ENCODE measurements at regions not wholly inside any gene's neighbourhood (a gene's known extent, or its start where the extent isn't known, plus 50 kb on each side); places are given as distances from the start of the nearest gene placed in this dataset.

- ATAC-seq (ENCODE audit: insufficient read depth, low FRiP score) (no peak), DNase-seq (no peak)
- Histone ChIP-seq H3K27ac (ENCODE audit: low read depth in 1 of 2, low read length in 1 of 2) (no peak overlapping the region), H3K36me3 (ENCODE audit: control insufficient read depth in 4 of 4, insufficient read depth in 4 of 4, low read length in 4 of 4) (no peaks in the 10 kb centered on the region), H3K9me3 (ENCODE audit: control insufficient read depth in 4 of 4, insufficient read depth in 3 of 4, low read length in 3 of 4) (no peaks in the 10 kb centered on the region), H3K27me3 (ENCODE audit: control insufficient read depth in 3 of 3, insufficient read depth in 3 of 3, low read length in 2 of 3) (no peaks in the 10 kb centered on the region), H3K9ac (ENCODE audit: insufficient read depth in 1 of 2, low read length in 2 of 2) (no peak overlapping the region), H3K4me1 (ENCODE audit: control insufficient read depth in 5 of 5, insufficient read depth in 5 of 5, low read length in 5 of 5) (no peaks in the 10 kb centered on the region), H3K4me3 (no peak overlapping the region)
- TF ChIP-seq CTCF (IDR thresholded peaks at IDR 0.05; ENCODE audit: control extremely low read depth, extremely low read depth) = no peak
Observed at GRCh38 chr13:84978851-84979250, 820.4 kb downstream of the SLITRK6 start.

- Histone ChIP-seq H3K4me1 (ENCODE audit: control insufficient read depth in 5 of 5, insufficient read depth in 5 of 5, low read length in 5 of 5) (no peaks in the 10 kb centered on the region), H3K27me3 (ENCODE audit: control insufficient read depth in 3 of 3, insufficient read depth in 3 of 3, low read length in 2 of 3) (no peaks in the 10 kb centered on the region), H3K4me3 (no peak overlapping the region), H3K9me3 (ENCODE audit: control insufficient read depth in 4 of 4, insufficient read depth in 3 of 4, low read length in 3 of 4) (peaks cover 0 to 2% (median 0%) of the 10 kb centered on the region in 4 donors), H3K9ac (ENCODE audit: insufficient read depth in 1 of 2, low read length in 2 of 2) (no peak overlapping the region), H3K27ac (ENCODE audit: low read depth in 1 of 2, low read length in 1 of 2) (no peak overlapping the region), H3K36me3 (ENCODE audit: control insufficient read depth in 4 of 4, insufficient read depth in 4 of 4, low read length in 4 of 4) (no peaks in the 10 kb centered on the region)
- ATAC-seq (ENCODE audit: insufficient read depth, low FRiP score) = no peak
- no peak for TF ChIP-seq CTCF (IDR thresholded peaks at IDR 0.05; ENCODE audit: control extremely low read depth, extremely low read depth)
- DNase-seq = no peak
- WGBS, 2 donors = 50 to 70% methylated on average over 1 of the region's 1 CpG
Observed at GRCh38 chr13:84973661-84974060, 825.6 kb downstream of the SLITRK6 start.

- TF ChIP-seq CTCF (IDR thresholded peaks at IDR 0.05; ENCODE audit: control extremely low read depth, extremely low read depth) = no peak
- ATAC-seq (ENCODE audit: insufficient read depth, low FRiP score) = no peak
- Histone ChIP-seq H3K27me3 (ENCODE audit: control insufficient read depth in 3 of 3, insufficient read depth in 3 of 3, low read length in 2 of 3) (no peaks in the 10 kb centered on the region), H3K9me3 (ENCODE audit: control insufficient read depth in 4 of 4, insufficient read depth in 3 of 4, low read length in 3 of 4) (peaks cover 0 to 2% (median 0%) of the 10 kb centered on the region in 4 donors), H3K9ac (ENCODE audit: insufficient read depth in 1 of 2, low read length in 2 of 2) (no peak overlapping the region), H3K27ac (ENCODE audit: low read depth in 1 of 2, low read length in 1 of 2) (no peak overlapping the region), H3K36me3 (ENCODE audit: control insufficient read depth in 4 of 4, insufficient read depth in 4 of 4, low read length in 4 of 4) (no peaks in the 10 kb centered on the region), H3K4me3 (no peak overlapping the region), H3K4me1 (ENCODE audit: control insufficient read depth in 5 of 5, insufficient read depth in 5 of 5, low read length in 5 of 5) (no peaks in the 10 kb centered on the region)
- DNase-seq = no peak
- WGBS, 2 donors = 81 to 92% methylated on average over 4 of the region's 4 CpGs
Observed at GRCh38 chr13:84972907-84973306, 826.3 kb downstream of the SLITRK6 start.

- TF ChIP-seq CTCF (IDR thresholded peaks at IDR 0.05; ENCODE audit: control extremely low read depth, extremely low read depth) = no peak
- no peak for ATAC-seq (ENCODE audit: insufficient read depth, low FRiP score)
- 53 to 59% methylated on average over 1 of the region's 1 CpG for WGBS, 2 donors
- Histone ChIP-seq H3K4me1 (ENCODE audit: control insufficient read depth in 5 of 5, insufficient read depth in 5 of 5, low read length in 5 of 5) (no peaks in the 10 kb centered on the region), H3K4me3 (no peak overlapping the region), H3K9me3 (ENCODE audit: control insufficient read depth in 4 of 4, insufficient read depth in 3 of 4, low read length in 3 of 4) (peaks cover 0 to 4% (median 0%) of the 10 kb centered on the region in 4 donors), H3K9ac (ENCODE audit: insufficient read depth in 1 of 2, low read length in 2 of 2) (no peak overlapping the region), H3K27me3 (ENCODE audit: control insufficient read depth in 3 of 3, insufficient read depth in 3 of 3, low read length in 2 of 3) (no peaks in the 10 kb centered on the region), H3K27ac (ENCODE audit: low read depth in 1 of 2, low read length in 1 of 2) (no peak overlapping the region), H3K36me3 (ENCODE audit: control insufficient read depth in 4 of 4, insufficient read depth in 4 of 4, low read length in 4 of 4) (no peaks in the 10 kb centered on the region)
- no peak for DNase-seq
Observed at GRCh38 chr13:84962849-84963248, 836.4 kb downstream of the SLITRK6 start.

Data from lung (tissue), 11 donors.